Upper lobe of left lung (tissue), 6 donors: ENCODE measurements at regions not wholly inside any gene's neighbourhood (a gene's known extent, or its start where the extent isn't known, plus 50 kb on each side); places are given as distances from the start of the nearest gene placed in this dataset.

Experiments
- ATAC-seq, 2 donors: fragments of 200-7000 bp; cut with Tn5 transposase; one replicate each; pipeline ENCODE4 v1.9.1; 2022; ENCODE audit warnings: mild to moderate bottlenecking in 2 of 2, moderate library complexity in 2 of 2; ENCODE audit not compliant: low FRiP score in 2 of 2
- DNase-seq, 2 donors: peaks; one replicate each; pipeline ENCODE4 v3.0.0-alpha.2; 2019 to 2020
- H3K27ac ChIP-seq, 4 donors: fragments of 200-600 bp; sonication (generic); one replicate each; pipeline ENCODE4 v1.5.1; 2016 to 2019
- H3K27me3 ChIP-seq, 4 donors: fragments of 200-600 bp; sonication (generic); one replicate each; pipeline ENCODE4 v1.5.1; 2017 to 2019
- H3K36me3 ChIP-seq, 4 donors: fragments of 200-600 bp; sonication (generic); one replicate each; pipeline ENCODE4 v1.5.1; 2016 to 2019
- H3K4me1 ChIP-seq, 4 donors: fragments of 200-600 bp; sonication (generic); one replicate each; pipeline ENCODE4 v1.5.1; 2018 to 2019
- H3K4me3 ChIP-seq, 4 donors: fragments of 200-600 bp; sonication (generic); one replicate each; pipeline ENCODE4 v1.5.1; 2017 to 2019; ENCODE audit warnings: mild to moderate bottlenecking in 2 of 4, moderate library complexity in 1 of 4
- H3K9me3 ChIP-seq, 4 donors: fragments of 200-600 bp; sonication (generic); one replicate each; pipeline ENCODE4 v1.5.1; 2018 to 2019
- CTCF ChIP-seq, 6 experiments: fragments of 450-650 bp in 4 of 6; fragments of 200-600 bp in 2 of 6; sonication (generic) in 2 of 6; IDR thresholded peaks; one replicate each; pipeline ENCODE4 v1.5.1; 2016 to 2019; ENCODE audit warnings: antibody characterized with exemption in 6 of 6
- EP300 ChIP-seq, 4 donors: sonication (generic); formaldehyde crosslinking; IDR thresholded peaks; one replicate each; pipeline ENCODE4 v1.5.1; 2017; ENCODE audit warnings: antibody characterized with exemption in 4 of 4, control low read depth in 2 of 4
- POLR2A ChIP-seq, 4 donors: fragments of 450-650 bp; IDR thresholded peaks; one replicate each; pipeline ENCODE4 v1.5.1; 2016 to 2017; ENCODE audit warnings: antibody characterized with exemption in 4 of 4, mild to moderate bottlenecking in 2 of 4
- POLR2AphosphoS5 ChIP-seq, 2 donors: sonication (generic); formaldehyde crosslinking; IDR thresholded peaks; one replicate each; pipeline ENCODE4 v1.5.1; 2017; ENCODE audit warnings: antibody characterized with exemption in 2 of 2
- WGBS, 2 donors: methylation state at CpG; one replicate each; pipeline ENCODE4 v1.1.5; 2017 to 2018; 5-methylcytosine and 5-hydroxymethylcytosine counted together
- donor health status: DM: no; HTN: no; CAD: no; lungs with moderate emphysema.
- donor health status: DM: no; HTN: yes; CAD: no; lungs with severe emphysema.

- TF ChIP-seq POLR2AphosphoS5 (IDR thresholded peaks at IDR 0.05) (peak in 1 of 2 donors; percentile 4), CTCF (IDR thresholded peaks at IDR 0.05) (peak in 1 of 6 experiments; percentile 3), POLR2A (IDR thresholded peaks at IDR 0.05) (peak in 1 of 4 donors; percentile 58), EP300 (IDR thresholded peaks at IDR 0.05) (no peak)
- 8 to 21% methylated on average over 35 to 39 of the region's 50 CpGs for WGBS, 2 donors
- peak; percentile 74 to 87 for ATAC-seq
These were observed 67.8 kb upstream of the CAPRIN2 start for GRCh38 chr12:30822385-30823155.

GRCh38 chr12:30820406-30820946 lies 65.7 kb upstream of the CAPRIN2 start:
- ATAC-seq (no peak), DNase-seq (no peak)
- WGBS, 2 donors, result 49 to 59% methylated on average over 2 of the region's 2 CpGs
- no peak overlapping the region for H3K4me3 ChIP-seq
- no peaks in the 10 kb centered on the region for H3K27me3 ChIP-seq
- H3K36me3 ChIP-seq, result no peaks in the 10 kb centered on the region
- H3K27ac ChIP-seq, result no peak overlapping the region
- no peaks in the 10 kb centered on the region for H3K9me3 ChIP-seq
- peaks cover 3 to 10% (median 6%) of the 10 kb centered on the region in 4 donors for H3K4me1 ChIP-seq
- no peak for TF ChIP-seq POLR2A (IDR thresholded peaks at IDR 0.05)
- TF ChIP-seq CTCF (IDR thresholded peaks at IDR 0.05), result no peak
- TF ChIP-seq POLR2AphosphoS5 (IDR thresholded peaks at IDR 0.05), result no peak
- no peak for TF ChIP-seq EP300 (IDR thresholded peaks at IDR 0.05)

More at GRCh38 chr12:30822385-30823155, 67.8 kb upstream of the CAPRIN2 start:
- H3K27ac ChIP-seq, result peak overlapping the region; percentile 17 to 79 (median 56)
- H3K4me1 ChIP-seq, result peaks cover 3 to 10% (median 6%) of the 10 kb centered on the region in 4 donors
- no peaks in the 10 kb centered on the region for H3K27me3 ChIP-seq
- no peaks in the 10 kb centered on the region for H3K9me3 ChIP-seq
- no peaks in the 10 kb centered on the region for H3K36me3 ChIP-seq
- DNase-seq, result peak; percentile 82 to 92
- peak overlapping the region in 3 of 4 donors; percentile 40 to 62 (median 44) for H3K4me3 ChIP-seq

- WGBS, 2 donors, result 70 to 86% methylated on average over 1 of the region's 1 CpG
- TF ChIP-seq POLR2A (IDR thresholded peaks at IDR 0.05), result no peak
- TF ChIP-seq EP300 (IDR thresholded peaks at IDR 0.05), result no peak
- no peak for TF ChIP-seq POLR2AphosphoS5 (IDR thresholded peaks at IDR 0.05)
- TF ChIP-seq CTCF (IDR thresholded peaks at IDR 0.05), result no peak
- DNase-seq (no peak), ATAC-seq (no peak)
- no peak overlapping the region for H3K4me3 ChIP-seq
- peaks cover 3 to 10% (median 6%) of the 10 kb centered on the region in 4 donors for H3K4me1 ChIP-seq
- H3K9me3 ChIP-seq, result no peaks in the 10 kb centered on the region
- H3K27ac ChIP-seq, result no peak overlapping the region
- no peaks in the 10 kb centered on the region for H3K27me3 ChIP-seq
- no peaks in the 10 kb centered on the region for H3K36me3 ChIP-seq
These were observed 63.8 kb upstream of the CAPRIN2 start for GRCh38 chr12:30818562-30818961.

GRCh38 chr12:30816742-30817465 lies 62.2 kb upstream of the CAPRIN2 start:
- ATAC-seq (no peak), DNase-seq (no peak)
- H3K27me3 ChIP-seq, result no peaks in the 10 kb centered on the region
- TF ChIP-seq POLR2AphosphoS5 (IDR thresholded peaks at IDR 0.05), result no peak
- no peak for TF ChIP-seq CTCF (IDR thresholded peaks at IDR 0.05)
- TF ChIP-seq POLR2A (IDR thresholded peaks at IDR 0.05), result no peak
- no peak for TF ChIP-seq EP300 (IDR thresholded peaks at IDR 0.05)
- 75 to 82% methylated on average over 5 to 6 of the region's 6 CpGs for WGBS, 2 donors
- H3K27ac ChIP-seq, result no peak overlapping the region
- H3K9me3 ChIP-seq, result no peaks in the 10 kb centered on the region
- no peaks in the 10 kb centered on the region for H3K4me1 ChIP-seq
- no peaks in the 10 kb centered on the region for H3K36me3 ChIP-seq
- no peak overlapping the region for H3K4me3 ChIP-seq
